ENCODE measurements at regions not wholly inside any gene's neighbourhood (a gene's known extent, or its start where the extent isn't known, plus 50 kb on each side); places are given as distances from the start of the nearest gene placed in this dataset.

DNA sequence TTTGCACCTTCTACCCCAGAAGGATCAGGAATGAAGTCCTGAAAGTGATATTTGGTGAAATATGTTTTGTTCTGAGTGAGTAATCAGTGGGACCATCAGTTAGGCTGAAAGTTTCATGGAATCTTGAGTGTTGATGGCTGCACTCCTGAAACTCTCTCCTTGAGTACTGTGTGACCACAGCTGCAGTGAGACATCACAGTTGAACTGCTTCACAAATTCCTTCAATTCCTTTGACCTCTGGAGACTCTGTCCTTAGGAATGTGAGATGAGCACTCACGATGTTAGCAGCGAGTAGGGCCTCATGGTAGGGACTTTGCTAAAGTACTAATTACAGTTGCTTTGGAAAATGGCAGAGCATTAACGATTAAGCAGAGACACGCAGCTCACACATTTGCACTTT lies 142.9 kb upstream of the SLC4A4 start:
- in situ Hi-C loops (cut with MboI) (no loop called here), intact Hi-C loops (cut with micrococcal nuclease; ENCODE audit: unreplicated experiment) (no loop called here)
- SMC1A ChIA-PET (ENCODE audit: uncharacterized antibody, unreplicated experiment) = interaction anchor here (1.3 kb wide), 1 partner anchor 11 kb away, joined by 4 read pairs; no protein-coding TSS in a partner anchor
- H3K79me2 ChIP-seq (ENCODE audit: control insufficient read depth, insufficient read depth, low read length) = no peaks in the 10 kb centered on the region
- H3K36me3 ChIP-seq (ENCODE audit: control insufficient read depth in 2 of 2, insufficient read depth in 2 of 2, low read length in 1 of 2) = no peaks in the 10 kb centered on the region
- H3K27me3 ChIP-seq (replicated peaks in 1 of 2; ENCODE audit: control insufficient read depth in 2 of 2, insufficient read depth in 2 of 2, low read length in 1 of 2) = no peaks in the 10 kb centered on the region
- no peak overlapping the region for H3K27ac ChIP-seq (ENCODE audit: control insufficient read depth, insufficient read depth)
- no TSS peak for BruUV-seq (replicated peaks)
- WGBS (ENCODE audit: insufficient coverage, insufficient replicate concordance, low lambda C conversion rate, missing lambda C conversion rate) = 6% methylated on average over 4 of the region's 4 CpGs
- TF ChIP-seq SREBF2 (IDR thresholded peaks at IDR 0.05; ENCODE audit: low read length) (no peak), SMC3 (IDR thresholded peaks at IDR 0.05; ENCODE audit: borderline replicate concordance, low read length) (no peak), LARP7 (IDR thresholded peaks at IDR 0.05) (no peak), RFX5 (IDR thresholded peaks at IDR 0.05; ENCODE audit: low read depth, low read length) (no peak)
- TF ChIP-seq, protein P1, sequence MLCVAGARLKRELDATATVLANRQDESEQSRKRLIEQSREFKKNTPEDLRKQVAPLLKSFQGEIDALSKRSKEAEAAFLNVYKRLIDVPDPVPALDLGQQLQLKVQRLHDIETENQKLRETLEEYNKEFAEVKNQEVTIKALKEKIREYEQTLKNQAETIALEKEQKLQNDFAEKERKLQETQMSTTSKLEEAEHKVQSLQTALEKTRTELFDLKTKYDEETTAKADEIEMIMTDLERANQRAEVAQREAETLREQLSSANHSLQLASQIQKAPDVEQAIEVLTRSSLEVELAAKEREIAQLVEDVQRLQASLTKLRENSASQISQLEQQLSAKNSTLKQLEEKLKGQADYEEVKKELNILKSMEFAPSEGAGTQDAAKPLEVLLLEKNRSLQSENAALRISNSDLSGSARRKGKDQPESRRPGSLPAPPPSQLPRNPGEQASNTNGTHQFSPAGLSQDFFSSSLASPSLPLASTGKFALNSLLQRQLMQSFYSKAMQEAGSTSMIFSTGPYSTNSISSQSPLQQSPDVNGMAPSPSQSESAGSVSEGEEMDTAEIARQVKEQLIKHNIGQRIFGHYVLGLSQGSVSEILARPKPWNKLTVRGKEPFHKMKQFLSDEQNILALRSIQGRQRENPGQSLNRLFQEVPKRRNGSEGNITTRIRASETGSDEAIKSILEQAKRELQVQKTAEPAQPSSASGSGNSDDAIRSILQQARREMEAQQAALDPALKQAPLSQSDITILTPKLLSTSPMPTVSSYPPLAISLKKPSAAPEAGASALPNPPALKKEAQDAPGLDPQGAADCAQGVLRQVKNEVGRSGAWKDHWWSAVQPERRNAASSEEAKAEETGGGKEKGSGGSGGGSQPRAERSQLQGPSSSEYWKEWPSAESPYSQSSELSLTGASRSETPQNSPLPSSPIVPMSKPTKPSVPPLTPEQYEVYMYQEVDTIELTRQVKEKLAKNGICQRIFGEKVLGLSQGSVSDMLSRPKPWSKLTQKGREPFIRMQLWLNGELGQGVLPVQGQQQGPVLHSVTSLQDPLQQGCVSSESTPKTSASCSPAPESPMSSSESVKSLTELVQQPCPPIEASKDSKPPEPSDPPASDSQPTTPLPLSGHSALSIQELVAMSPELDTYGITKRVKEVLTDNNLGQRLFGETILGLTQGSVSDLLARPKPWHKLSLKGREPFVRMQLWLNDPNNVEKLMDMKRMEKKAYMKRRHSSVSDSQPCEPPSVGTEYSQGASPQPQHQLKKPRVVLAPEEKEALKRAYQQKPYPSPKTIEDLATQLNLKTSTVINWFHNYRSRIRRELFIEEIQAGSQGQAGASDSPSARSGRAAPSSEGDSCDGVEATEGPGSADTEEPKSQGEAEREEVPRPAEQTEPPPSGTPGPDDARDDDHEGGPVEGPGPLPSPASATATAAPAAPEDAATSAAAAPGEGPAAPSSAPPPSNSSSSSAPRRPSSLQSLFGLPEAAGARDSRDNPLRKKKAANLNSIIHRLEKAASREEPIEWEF (IDR thresholded peaks at IDR 0.05; ENCODE audit: insufficient replicate concordance, low read depth, low read length) = no peak
- TF ChIP-seq, protein P2, sequence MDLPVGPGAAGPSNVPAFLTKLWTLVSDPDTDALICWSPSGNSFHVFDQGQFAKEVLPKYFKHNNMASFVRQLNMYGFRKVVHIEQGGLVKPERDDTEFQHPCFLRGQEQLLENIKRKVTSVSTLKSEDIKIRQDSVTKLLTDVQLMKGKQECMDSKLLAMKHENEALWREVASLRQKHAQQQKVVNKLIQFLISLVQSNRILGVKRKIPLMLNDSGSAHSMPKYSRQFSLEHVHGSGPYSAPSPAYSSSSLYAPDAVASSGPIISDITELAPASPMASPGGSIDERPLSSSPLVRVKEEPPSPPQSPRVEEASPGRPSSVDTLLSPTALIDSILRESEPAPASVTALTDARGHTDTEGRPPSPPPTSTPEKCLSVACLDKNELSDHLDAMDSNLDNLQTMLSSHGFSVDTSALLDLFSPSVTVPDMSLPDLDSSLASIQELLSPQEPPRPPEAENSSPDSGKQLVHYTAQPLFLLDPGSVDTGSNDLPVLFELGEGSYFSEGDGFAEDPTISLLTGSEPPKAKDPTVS (IDR thresholded peaks at IDR 0.05; ENCODE audit: low read depth, low read length) = no peak
- TF ChIP-seq, protein P3, sequence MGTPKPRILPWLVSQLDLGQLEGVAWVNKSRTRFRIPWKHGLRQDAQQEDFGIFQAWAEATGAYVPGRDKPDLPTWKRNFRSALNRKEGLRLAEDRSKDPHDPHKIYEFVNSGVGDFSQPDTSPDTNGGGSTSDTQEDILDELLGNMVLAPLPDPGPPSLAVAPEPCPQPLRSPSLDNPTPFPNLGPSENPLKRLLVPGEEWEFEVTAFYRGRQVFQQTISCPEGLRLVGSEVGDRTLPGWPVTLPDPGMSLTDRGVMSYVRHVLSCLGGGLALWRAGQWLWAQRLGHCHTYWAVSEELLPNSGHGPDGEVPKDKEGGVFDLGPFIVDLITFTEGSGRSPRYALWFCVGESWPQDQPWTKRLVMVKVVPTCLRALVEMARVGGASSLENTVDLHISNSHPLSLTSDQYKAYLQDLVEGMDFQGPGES (IDR thresholded peaks at IDR 0.05) = no peak
- TF ChIP-seq, protein P4, sequence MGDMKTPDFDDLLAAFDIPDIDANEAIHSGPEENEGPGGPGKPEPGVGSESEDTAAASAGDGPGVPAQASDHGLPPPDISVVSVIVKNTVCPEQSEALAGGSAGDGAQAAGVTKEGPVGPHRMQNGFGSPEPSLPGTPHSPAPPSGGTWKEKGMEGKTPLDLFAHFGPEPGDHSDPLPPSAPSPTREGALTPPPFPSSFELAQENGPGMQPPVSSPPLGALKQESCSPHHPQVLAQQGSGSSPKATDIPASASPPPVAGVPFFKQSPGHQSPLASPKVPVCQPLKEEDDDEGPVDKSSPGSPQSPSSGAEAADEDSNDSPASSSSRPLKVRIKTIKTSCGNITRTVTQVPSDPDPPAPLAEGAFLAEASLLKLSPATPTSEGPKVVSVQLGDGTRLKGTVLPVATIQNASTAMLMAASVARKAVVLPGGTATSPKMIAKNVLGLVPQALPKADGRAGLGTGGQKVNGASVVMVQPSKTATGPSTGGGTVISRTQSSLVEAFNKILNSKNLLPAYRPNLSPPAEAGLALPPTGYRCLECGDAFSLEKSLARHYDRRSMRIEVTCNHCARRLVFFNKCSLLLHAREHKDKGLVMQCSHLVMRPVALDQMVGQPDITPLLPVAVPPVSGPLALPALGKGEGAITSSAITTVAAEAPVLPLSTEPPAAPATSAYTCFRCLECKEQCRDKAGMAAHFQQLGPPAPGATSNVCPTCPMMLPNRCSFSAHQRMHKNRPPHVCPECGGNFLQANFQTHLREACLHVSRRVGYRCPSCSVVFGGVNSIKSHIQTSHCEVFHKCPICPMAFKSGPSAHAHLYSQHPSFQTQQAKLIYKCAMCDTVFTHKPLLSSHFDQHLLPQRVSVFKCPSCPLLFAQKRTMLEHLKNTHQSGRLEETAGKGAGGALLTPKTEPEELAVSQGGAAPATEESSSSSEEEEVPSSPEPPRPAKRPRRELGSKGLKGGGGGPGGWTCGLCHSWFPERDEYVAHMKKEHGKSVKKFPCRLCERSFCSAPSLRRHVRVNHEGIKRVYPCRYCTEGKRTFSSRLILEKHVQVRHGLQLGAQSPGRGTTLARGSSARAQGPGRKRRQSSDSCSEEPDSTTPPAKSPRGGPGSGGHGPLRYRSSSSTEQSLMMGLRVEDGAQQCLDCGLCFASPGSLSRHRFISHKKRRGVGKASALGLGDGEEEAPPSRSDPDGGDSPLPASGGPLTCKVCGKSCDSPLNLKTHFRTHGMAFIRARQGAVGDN (IDR thresholded peaks at IDR 0.05) = no peak
- no peaks in the 10 kb centered on the region for H4K20me1 ChIP-seq (ENCODE audit: control insufficient read depth, insufficient read depth)
- POLR2A ChIA-PET = interaction anchor here (0.6 to 0.7 kb wide), 2 partner anchors 26 to 180 kb away, joined by 3 read pairs; no protein-coding TSS in a partner anchor
- H3K4me3 ChIP-seq = no peak overlapping the region
- FAIRE-seq (no peak), DNase-seq (ENCODE audit: low read depth, low spot score) (no peak), ATAC-seq (no peak)
- RAD21 ChIA-PET (ENCODE audit: unreplicated experiment) = no interaction called here
- H3K9me3 ChIP-seq (replicated peaks; ENCODE audit: control insufficient read depth, insufficient read depth, low read length) = no peaks in the 10 kb centered on the region
- CTCF ChIA-PET = interaction anchor here (1.5 kb wide), 1 partner anchor 11 kb away, joined by 4 read pairs; no protein-coding TSS in a partner anchor
- H3K4me2 ChIP-seq (ENCODE audit: control insufficient read depth, insufficient read depth) = no peak overlapping the region
- no peak overlapping the region for H2AFZ ChIP-seq (ENCODE audit: control insufficient read depth, low read depth, low read length)
- no peak overlapping the region for H3K9ac ChIP-seq (ENCODE audit: control insufficient read depth, insufficient read depth, low read length)
- H3K4me1 ChIP-seq (ENCODE audit: control insufficient read depth, insufficient read depth, low read length) = no peaks in the 10 kb centered on the region
